ENCODE measurements at regions not wholly inside any gene's neighbourhood (a gene's known extent, or its start where the extent isn't known, plus 50 kb on each side); places are given as distances from the start of the nearest gene placed in this dataset.

DNA sequence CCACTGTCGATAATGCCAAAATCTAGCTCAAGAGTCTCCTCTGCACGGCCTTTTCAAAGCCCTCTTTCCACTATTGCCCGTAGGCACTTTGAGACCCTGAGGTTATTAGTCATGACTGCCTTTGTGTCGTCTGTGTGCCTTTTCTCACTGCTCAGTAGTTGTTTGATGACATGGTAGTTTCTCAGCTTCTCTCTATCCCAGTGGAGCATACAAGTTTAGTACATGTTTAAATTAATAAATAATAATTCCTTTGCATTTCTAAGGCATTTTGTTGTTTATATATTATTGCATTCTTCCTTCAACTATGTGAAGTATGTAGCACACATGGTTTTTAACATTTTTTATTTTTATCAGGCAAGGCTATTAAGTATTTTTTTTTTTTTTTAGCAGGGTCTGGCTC, 458.1 kb downstream of the PCNX1 start:
- TF ChIP-seq, protein P1, sequence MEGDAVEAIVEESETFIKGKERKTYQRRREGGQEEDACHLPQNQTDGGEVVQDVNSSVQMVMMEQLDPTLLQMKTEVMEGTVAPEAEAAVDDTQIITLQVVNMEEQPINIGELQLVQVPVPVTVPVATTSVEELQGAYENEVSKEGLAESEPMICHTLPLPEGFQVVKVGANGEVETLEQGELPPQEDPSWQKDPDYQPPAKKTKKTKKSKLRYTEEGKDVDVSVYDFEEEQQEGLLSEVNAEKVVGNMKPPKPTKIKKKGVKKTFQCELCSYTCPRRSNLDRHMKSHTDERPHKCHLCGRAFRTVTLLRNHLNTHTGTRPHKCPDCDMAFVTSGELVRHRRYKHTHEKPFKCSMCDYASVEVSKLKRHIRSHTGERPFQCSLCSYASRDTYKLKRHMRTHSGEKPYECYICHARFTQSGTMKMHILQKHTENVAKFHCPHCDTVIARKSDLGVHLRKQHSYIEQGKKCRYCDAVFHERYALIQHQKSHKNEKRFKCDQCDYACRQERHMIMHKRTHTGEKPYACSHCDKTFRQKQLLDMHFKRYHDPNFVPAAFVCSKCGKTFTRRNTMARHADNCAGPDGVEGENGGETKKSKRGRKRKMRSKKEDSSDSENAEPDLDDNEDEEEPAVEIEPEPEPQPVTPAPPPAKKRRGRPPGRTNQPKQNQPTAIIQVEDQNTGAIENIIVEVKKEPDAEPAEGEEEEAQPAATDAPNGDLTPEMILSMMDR (IDR thresholded peaks at IDR 0.05): no peak
- no peak for ATAC-seq
- intact Hi-C loops (cut with DNase I): no loop called here
- Histone ChIP-seq H3K27ac (no peak overlapping the region), H3K4me1 (peaks cover 28% of the 10 kb centered on the region), H3K9me3 (no peaks in the 10 kb centered on the region), H3K27me3 (no peaks in the 10 kb centered on the region), H3K36me3 (no peaks in the 10 kb centered on the region), H3K4me3 (no peak overlapping the region)
- no peak for DNase-seq

DNA sequence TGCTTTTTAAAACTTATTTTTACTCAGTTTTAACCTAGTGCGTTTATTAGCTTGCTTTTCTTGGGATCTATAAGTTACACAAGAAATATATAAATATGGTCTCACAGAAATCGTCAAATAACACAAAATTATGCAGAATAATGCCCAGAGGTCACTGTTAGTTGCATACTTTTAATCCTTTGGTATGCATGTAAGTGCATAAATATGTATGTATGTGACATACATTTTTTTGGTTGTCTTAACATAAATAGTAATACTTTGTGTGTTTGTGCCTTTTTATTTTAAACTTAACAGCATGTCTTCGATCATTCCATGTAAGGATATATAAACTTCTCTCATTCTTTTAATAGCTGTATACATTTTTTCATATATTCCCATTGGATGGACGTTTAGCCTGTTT, 459.6 kb downstream of the PCNX1 start:
- no peaks in the 10 kb centered on the region for H3K36me3 ChIP-seq
- H3K4me3 ChIP-seq: no peak overlapping the region
- no peak for DNase-seq
- no peak for ATAC-seq
- H3K9me3 ChIP-seq: no peaks in the 10 kb centered on the region
- TF ChIP-seq, protein P1 (IDR thresholded peaks at IDR 0.05): no peak
- H3K4me1 ChIP-seq: peaks cover 24% of the 10 kb centered on the region
- no peak overlapping the region for H3K27ac ChIP-seq
- intact Hi-C loops (cut with DNase I): no loop called here
- no peaks in the 10 kb centered on the region for H3K27me3 ChIP-seq

DNA sequence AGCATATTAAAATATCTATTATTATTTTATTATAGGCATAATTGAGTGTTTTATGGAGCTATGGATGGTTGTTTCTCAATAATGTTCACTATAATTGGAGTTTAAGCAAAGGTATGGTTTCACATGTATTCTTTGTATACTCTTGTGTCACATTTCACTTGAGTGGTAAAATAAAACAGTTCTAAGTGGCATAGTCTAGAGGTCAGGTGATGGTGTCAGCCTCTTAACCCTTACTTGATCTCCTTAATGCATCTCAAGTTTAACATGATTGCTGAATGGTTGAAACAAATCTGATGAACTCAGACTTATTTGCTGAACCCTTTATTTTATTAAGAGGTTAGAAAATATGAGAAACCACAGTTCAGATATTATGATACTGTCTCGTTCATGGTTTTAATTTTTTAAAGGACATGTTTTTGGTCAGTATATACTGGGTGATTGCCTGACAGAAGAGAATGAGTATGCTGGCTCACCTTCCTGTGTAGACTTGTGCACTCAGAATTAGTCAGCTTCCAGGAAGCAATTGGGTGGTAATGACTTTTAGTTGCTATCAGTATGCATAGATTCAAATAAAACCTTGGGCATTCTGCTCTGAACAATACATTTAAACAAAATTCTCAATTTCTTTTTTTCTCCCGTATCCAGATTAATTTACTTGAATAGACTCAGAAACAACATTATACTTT, 464.6 kb downstream of the PCNX1 start:
- intact Hi-C loops (cut with DNase I): no loop called here
- H3K4me3 ChIP-seq: no peak overlapping the region
- H3K27ac ChIP-seq: no peak overlapping the region
- H3K36me3 ChIP-seq: no peaks in the 10 kb centered on the region
- DNase-seq (no peak), ATAC-seq (peak; percentile 73)
- H3K9me3 ChIP-seq: no peaks in the 10 kb centered on the region
- TF ChIP-seq, protein P1 (IDR thresholded peaks at IDR 0.05): no peak
- H3K4me1 ChIP-seq: peaks cover 2% of the 10 kb centered on the region
- no peaks in the 10 kb centered on the region for H3K27me3 ChIP-seq

DNA sequence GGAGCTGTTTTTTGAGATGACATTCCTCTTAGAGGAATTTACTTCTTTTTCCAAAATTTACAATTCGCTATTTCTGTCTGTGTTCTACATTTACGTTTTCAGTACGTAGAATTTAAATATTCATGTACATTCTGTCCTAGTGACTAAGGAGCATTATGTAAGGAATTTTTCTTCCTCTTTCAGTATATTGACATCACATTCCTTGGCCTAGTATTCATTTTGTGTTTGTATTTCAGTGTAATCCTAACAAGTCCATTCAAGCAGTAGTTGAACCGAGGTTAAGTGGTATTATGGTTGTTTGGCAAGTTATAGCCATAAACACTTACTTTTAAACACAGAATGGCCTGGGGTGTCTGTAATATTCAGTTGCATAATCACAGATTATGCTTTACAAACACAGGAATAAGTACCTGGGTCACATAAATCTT, 465.2 kb downstream of the PCNX1 start:
- Histone ChIP-seq H3K27ac (no peak overlapping the region), H3K27me3 (no peaks in the 10 kb centered on the region), H3K4me1 (peaks cover 2% of the 10 kb centered on the region), H3K4me3 (no peak overlapping the region), H3K36me3 (no peaks in the 10 kb centered on the region), H3K9me3 (no peaks in the 10 kb centered on the region)
- intact Hi-C loops (cut with DNase I): no loop called here
- DNase-seq: no peak
- peak; percentile 92 for ATAC-seq
- TF ChIP-seq, protein P1 (IDR thresholded peaks at IDR 0.05): no peak

DNA sequence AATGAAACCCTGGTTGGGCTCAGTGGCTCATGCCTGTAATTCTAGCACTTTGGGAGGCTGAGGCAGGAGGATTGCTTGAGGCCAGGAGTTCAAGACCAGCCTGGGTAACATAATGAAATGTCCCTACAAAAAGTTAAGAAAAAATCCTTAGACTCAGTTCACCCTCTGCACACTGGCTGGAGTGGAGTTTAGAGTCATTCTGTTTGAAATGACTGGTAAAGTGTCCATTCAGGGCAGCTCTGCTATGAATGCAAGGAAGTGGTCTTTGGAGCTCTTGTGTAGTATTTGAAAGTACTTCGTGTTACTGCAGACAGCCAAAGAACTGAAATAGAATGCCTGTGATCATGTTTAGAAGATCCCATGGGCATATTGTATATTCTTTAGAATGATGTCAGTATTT, 466.5 kb downstream of the PCNX1 start:
- intact Hi-C loops (cut with DNase I): no loop called here
- ATAC-seq: no peak

More for the DNA sequence above, 466.5 kb downstream of the PCNX1 start:
- no peak overlapping the region for H3K27ac ChIP-seq
- no peak for DNase-seq
- no peaks in the 10 kb centered on the region for H3K36me3 ChIP-seq
- no peak overlapping the region for H3K4me3 ChIP-seq
- H3K4me1 ChIP-seq: peaks cover 7% of the 10 kb centered on the region
- H3K27me3 ChIP-seq: no peaks in the 10 kb centered on the region
- TF ChIP-seq, protein P1 (IDR thresholded peaks at IDR 0.05): no peak
- H3K9me3 ChIP-seq: no peaks in the 10 kb centered on the region

All from upper lobe of right lung (tissue), 1 donor.